RWPE2 (cell line): ENCODE measurements at regions not wholly inside any gene's neighbourhood (a gene's known extent, or its start where the extent isn't known, plus 50 kb on each side); places are given as distances from the start of the nearest gene placed in this dataset.

Experiments used
- ATAC-seq: fragments of 200-7000 bp; cut with Tn5 transposase; 3 replicates; pipeline ENCODE4 v1.9.1; 2021; ENCODE audit warnings: low read depth
- DNase-seq: peaks from one replicate; pipeline ENCODE4 v3.0.0-alpha.2; 2020; ENCODE audit warnings: low spot score
- H3K27ac ChIP-seq: fragments of 450-650 bp; 2 replicates; pipeline ENCODE4 v1.5.1; 2017; ENCODE audit warnings: mild to moderate bottlenecking; ENCODE audit not compliant: poor library complexity, severe bottlenecking
- H3K27me3 ChIP-seq: fragments of 250-450 bp; sonication (Bioruptor Pico); 2 replicates; pipeline ENCODE4 v1.5.1; 2021; ENCODE audit warnings: mild to moderate bottlenecking, moderate library complexity; ENCODE audit not compliant: insufficient read depth, poor library complexity, severe bottlenecking
- H3K36me3 ChIP-seq: fragments of 250-450 bp; sonication (Bioruptor Pico); 2 replicates; pipeline ENCODE4 v1.5.1; 2020; ENCODE audit warnings: low read depth, mild to moderate bottlenecking, moderate library complexity
- H3K4me1 ChIP-seq: fragments of 250-450 bp; sonication (Bioruptor Pico); 2 replicates; pipeline ENCODE4 v1.5.1; 2021; ENCODE audit warnings: mild to moderate bottlenecking, moderate library complexity; ENCODE audit not compliant: insufficient read depth, poor library complexity, severe bottlenecking
- H3K4me3 ChIP-seq: fragments of 250-450 bp; sonication (Bioruptor Pico); 2 replicates; pipeline ENCODE4 v1.5.1; 2021; ENCODE audit warnings: mild to moderate bottlenecking, moderate library complexity; ENCODE audit not compliant: severe bottlenecking
- H3K9me3 ChIP-seq: fragments of 250-450 bp; sonication (Bioruptor Pico); 2 replicates; pipeline ENCODE4 v1.5.1; 2021; ENCODE audit warnings: mild to moderate bottlenecking, moderate library complexity; ENCODE audit not compliant: severe bottlenecking
- TF ChIP-seq, protein P1 (sequence below): fragments of 450-650 bp; IDR thresholded peaks from one replicate; pipeline ENCODE4 v1.5.1; 2017; ENCODE audit warnings: mild to moderate bottlenecking, moderate library complexity; ENCODE audit not compliant: poor library complexity, severe bottlenecking

DNA sequence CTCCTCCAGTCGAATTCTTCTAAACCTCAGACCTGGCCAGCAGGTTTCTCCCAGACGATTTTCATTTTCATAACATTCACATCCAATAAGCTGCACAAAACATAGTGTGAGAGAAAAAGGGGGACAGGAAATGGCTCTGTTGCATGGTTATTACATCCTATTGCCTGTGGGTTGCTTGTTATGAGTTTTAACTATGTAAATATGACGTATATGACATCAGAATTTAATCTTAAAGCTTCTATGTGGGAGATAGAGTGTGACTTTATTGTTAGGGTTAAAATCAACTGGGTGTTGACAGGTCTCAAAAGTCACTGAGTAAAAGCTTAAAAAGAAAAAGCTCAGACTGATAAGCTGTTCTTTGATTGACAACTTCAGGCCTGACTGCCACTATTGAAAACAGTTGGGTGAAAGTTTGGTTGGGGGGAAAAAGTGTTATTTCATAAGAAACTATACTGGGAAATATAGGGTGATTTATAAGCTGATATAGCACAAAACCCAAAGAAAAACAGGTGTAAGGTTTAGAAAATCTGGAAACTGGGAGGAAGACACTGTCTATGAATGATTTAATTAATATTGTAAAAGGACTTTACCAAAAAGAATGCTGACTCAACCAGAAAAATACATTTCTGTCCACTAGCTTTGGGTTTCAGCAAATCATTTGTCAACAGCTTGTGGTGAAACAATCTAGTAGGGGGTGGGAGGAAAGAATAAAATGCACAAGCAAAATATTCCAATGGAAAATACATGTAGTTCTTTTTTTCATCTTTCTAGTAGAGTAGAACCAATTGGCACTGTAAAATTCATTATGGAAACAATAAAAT is 134.1 kb upstream of the CEP162 start:
- ATAC-seq (no peak), DNase-seq (no peak)
- Histone ChIP-seq H3K36me3 (no peaks in the 10 kb centered on the region), H3K4me1 (no peaks in the 10 kb centered on the region), H3K27me3 (no peaks in the 10 kb centered on the region), H3K9me3 (no peaks in the 10 kb centered on the region), H3K4me3 (no peak overlapping the region), H3K27ac (no peak overlapping the region)
- TF ChIP-seq, protein P1, sequence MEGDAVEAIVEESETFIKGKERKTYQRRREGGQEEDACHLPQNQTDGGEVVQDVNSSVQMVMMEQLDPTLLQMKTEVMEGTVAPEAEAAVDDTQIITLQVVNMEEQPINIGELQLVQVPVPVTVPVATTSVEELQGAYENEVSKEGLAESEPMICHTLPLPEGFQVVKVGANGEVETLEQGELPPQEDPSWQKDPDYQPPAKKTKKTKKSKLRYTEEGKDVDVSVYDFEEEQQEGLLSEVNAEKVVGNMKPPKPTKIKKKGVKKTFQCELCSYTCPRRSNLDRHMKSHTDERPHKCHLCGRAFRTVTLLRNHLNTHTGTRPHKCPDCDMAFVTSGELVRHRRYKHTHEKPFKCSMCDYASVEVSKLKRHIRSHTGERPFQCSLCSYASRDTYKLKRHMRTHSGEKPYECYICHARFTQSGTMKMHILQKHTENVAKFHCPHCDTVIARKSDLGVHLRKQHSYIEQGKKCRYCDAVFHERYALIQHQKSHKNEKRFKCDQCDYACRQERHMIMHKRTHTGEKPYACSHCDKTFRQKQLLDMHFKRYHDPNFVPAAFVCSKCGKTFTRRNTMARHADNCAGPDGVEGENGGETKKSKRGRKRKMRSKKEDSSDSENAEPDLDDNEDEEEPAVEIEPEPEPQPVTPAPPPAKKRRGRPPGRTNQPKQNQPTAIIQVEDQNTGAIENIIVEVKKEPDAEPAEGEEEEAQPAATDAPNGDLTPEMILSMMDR: no peak

DNA sequence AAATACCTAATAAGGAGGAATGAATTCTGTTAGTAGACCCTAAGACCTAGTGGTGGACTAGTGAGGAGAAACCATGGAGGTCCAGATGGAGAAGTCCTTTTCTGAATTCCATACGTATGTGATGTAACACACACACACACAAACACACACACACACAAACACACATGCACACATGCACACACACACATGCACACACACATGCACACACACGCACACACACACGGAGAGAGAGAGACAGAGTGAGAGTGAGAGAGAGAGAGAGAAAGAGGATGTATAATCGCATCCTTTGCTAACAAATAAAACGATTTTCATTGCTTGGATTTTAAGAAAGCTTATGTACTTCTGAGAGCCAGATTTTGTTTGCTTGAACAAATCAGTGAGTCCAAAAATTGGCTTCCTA is 132.6 kb upstream of the CEP162 start:
- ATAC-seq: no peak

DNA sequence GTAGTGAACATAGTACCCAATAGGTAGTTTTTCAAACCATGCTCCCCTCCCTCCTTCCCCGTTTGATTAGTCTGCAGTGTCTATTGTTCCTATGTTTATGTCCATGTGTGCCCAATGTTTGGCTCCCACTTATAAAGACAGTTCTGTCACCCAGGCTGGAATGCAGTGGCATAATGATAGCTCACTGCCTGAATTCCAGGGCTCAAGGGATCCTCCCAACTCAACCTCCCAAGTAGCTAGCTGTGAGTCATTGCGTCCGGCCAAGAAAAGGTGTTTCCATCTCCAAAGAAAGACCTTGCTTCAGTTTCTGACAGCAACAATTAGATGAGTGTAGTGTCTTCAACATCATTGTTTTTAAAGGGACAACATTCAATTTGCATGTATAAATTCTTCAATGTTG is 131.1 kb upstream of the CEP162 start:
- ATAC-seq (no peak), DNase-seq (no peak)
- no peaks in the 10 kb centered on the region for H3K36me3 ChIP-seq
- H3K4me3 ChIP-seq: no peak overlapping the region
- H3K27ac ChIP-seq: no peak overlapping the region
- H3K4me1 ChIP-seq: no peaks in the 10 kb centered on the region
- H3K27me3 ChIP-seq: no peaks in the 10 kb centered on the region
- TF ChIP-seq, protein P1: no peak
- H3K9me3 ChIP-seq: peaks cover 1% of the 10 kb centered on the region

More for the DNA sequence above, 132.6 kb upstream of the CEP162 start:
- Histone ChIP-seq H3K9me3 (no peaks in the 10 kb centered on the region), H3K27ac (no peak overlapping the region), H3K4me3 (no peak overlapping the region), H3K4me1 (no peaks in the 10 kb centered on the region), H3K27me3 (no peaks in the 10 kb centered on the region), H3K36me3 (no peaks in the 10 kb centered on the region)
- no peak for DNase-seq
- TF ChIP-seq, protein P1: no peak

DNA sequence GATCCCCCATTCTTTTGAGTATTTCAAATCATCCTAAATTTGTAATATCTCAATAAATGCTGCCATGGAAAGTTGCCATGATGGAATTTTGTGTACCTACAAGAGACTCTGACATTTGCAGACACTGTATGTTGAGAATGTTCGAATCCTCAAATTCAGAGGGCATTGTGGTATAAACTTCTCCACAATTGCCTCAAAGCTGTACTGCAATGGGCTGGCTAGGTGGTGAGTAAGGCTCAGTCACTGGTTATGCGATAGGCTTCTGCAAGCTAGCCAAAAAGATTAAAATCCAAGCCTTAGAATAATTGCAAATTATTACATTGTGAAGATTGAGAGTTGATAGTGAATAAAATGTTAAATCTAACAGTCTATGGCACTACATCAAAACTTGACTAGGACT is 130.2 kb upstream of the CEP162 start:
- Histone ChIP-seq H3K4me1 (no peaks in the 10 kb centered on the region), H3K27me3 (no peaks in the 10 kb centered on the region), H3K36me3 (no peaks in the 10 kb centered on the region), H3K4me3 (no peak overlapping the region), H3K9me3 (peaks cover 2% of the 10 kb centered on the region), H3K27ac (no peak overlapping the region)
- TF ChIP-seq, protein P1: no peak
- no peak for ATAC-seq
- no peak for DNase-seq

DNA sequence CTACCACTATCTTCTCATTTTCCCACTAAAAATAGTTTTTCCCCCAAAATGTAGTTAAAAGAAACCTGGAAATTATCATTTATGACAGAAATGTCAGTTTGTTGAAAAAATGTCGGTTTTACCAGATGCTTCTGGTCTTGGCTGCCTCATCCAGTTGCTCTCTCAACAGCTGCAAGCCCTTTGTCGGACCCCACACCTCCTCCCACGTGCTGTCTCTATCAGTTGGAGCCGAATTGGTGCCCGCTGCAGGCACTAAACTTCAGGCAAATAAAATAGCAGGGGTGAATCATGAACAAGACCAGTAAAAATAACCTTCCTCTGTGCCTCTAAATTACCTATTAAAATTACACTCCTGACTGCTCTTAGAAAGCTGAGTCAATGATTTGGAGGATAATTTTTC is 129.5 kb upstream of the CEP162 start:
- ATAC-seq (no peak), DNase-seq (no peak)
- TF ChIP-seq, protein P1: no peak
- Histone ChIP-seq H3K27ac (no peak overlapping the region), H3K36me3 (no peaks in the 10 kb centered on the region), H3K27me3 (no peaks in the 10 kb centered on the region), H3K4me1 (no peaks in the 10 kb centered on the region), H3K9me3 (peaks cover 2% of the 10 kb centered on the region), H3K4me3 (no peak overlapping the region)
